ENCODE measurements at regions not wholly inside any gene's neighbourhood (a gene's known extent, or its start where the extent isn't known, plus 50 kb on each side); places are given as distances from the start of the nearest gene placed in this dataset.
"Not testable (repeated sequence)": the region's sequence is repeated elsewhere in the genome, so short reads cannot be mapped to it uniquely, and the experiment has no call there.

GRCh38 chr1:24268555-24268954, 50.6 kb upstream of the GRHL3 start:
- DNase-seq (ENCODE audit: low read depth): not testable (repeated sequence)

GRCh38 chr1:24266998-24267397, 52.2 kb upstream of the GRHL3 start:
- DNase-seq (ENCODE audit: low read depth): no peak

- DNase-seq (ENCODE audit: low read depth): peak; percentile 98
Observed at GRCh38 chr1:24266398-24266941, 52.7 kb upstream of the GRHL3 start.

GRCh38 chr1:24263746-24264145, 55.4 kb upstream of the GRHL3 start:
- DNase-seq (ENCODE audit: low read depth): no peak

- no peak for DNase-seq (ENCODE audit: low read depth)
Observed at GRCh38 chr1:24263211-24263610, 55.9 kb upstream of the GRHL3 start.

- no peak for DNase-seq (ENCODE audit: low read depth)
Observed at GRCh38 chr1:24261977-24262376, 57.2 kb upstream of the GRHL3 start.

GRCh38 chr1:24258735-24259424, 60.3 kb upstream of the GRHL3 start:
- DNase-seq (ENCODE audit: low read depth): no peak

- DNase-seq (ENCODE audit: low read depth): no peak
Observed at GRCh38 chr1:24257373-24257772, 61.8 kb upstream of the GRHL3 start.

GRCh38 chr1:24256687-24257086, 62.5 kb upstream of the GRHL3 start:
- no peak for DNase-seq (ENCODE audit: low read depth)

- no peak for DNase-seq (ENCODE audit: low read depth)
Observed at GRCh38 chr1:24255226-24255625, 63.9 kb upstream of the GRHL3 start.

GRCh38 chr1:24254783-24255182, 64.4 kb upstream of the GRHL3 start:
- no peak for DNase-seq (ENCODE audit: low read depth)

GRCh38 chr1:24253571-24253970, 65.6 kb upstream of the GRHL3 start:
- DNase-seq (ENCODE audit: low read depth): no peak

- no peak for DNase-seq (ENCODE audit: low read depth)
Observed at GRCh38 chr1:24252185-24252780, 65.2 kb upstream of the IFNLR1 start.

GRCh38 chr1:24251501-24251900, 64.4 kb upstream of the IFNLR1 start:
- no peak for DNase-seq (ENCODE audit: low read depth)

- DNase-seq (ENCODE audit: low read depth): no peak
Observed at GRCh38 chr1:24250791-24251190, 63.7 kb upstream of the IFNLR1 start.

GRCh38 chr1:24250224-24250623, 63.1 kb upstream of the IFNLR1 start:
- no peak for DNase-seq (ENCODE audit: low read depth)

- no peak for DNase-seq (ENCODE audit: low read depth)
Observed at GRCh38 chr1:24248859-24249258, 61.8 kb upstream of the IFNLR1 start.

- DNase-seq (ENCODE audit: low read depth): not testable (repeated sequence)
Observed at GRCh38 chr1:24247337-24247736, 60.2 kb upstream of the IFNLR1 start.

GRCh38 chr1:24244519-24245268, 57.6 kb upstream of the IFNLR1 start:
- DNase-seq (ENCODE audit: low read depth): no peak

GRCh38 chr1:24237750-24238395, 50.8 kb upstream of the IFNLR1 start:
- DNase-seq (ENCODE audit: low read depth): no peak

GRCh38 chr1:24236789-24237371, 49.8 kb upstream of the IFNLR1 start:
- DNase-seq (ENCODE audit: low read depth): no peak

Data from GM04503 (cell line).